ENCODE measurements at regions not wholly inside any gene's neighbourhood (a gene's known extent, or its start where the extent isn't known, plus 50 kb on each side); places are given as distances from the start of the nearest gene placed in this dataset.

DNA sequence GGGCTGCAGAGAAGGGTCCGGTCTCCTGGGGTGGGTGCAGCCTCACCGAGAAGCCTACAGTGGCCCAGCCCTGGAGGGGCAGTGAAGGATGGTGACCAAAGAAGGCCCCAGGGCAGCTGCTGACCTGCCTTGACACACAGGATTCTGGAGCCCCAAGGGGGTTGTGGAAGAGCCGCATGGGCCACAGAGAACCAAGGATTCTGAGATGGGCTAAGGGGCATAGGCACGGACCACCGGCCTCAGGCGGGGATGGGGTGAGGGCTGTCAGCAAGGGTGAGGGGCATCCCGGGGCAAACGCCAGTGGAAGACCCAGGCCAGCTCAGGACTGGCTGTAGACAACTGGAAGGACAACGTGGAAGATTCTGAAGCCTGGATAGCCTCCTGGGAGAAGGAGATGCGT lies 151.6 kb downstream of the TEX29 start:
- H3K9me3 ChIP-seq (ENCODE audit: low read depth, low read length), result no peaks in the 10 kb centered on the region
- H3K4me2 ChIP-seq (ENCODE audit: insufficient read depth, low read length), result no peak overlapping the region
- no peaks in the 10 kb centered on the region for H3K27me3 ChIP-seq (ENCODE audit: insufficient read depth, low read length)
- DNase-seq (ENCODE audit: insufficient read length, low spot score, missing footprints), result peak; percentile 17
- no peak for TF ChIP-seq CTCF (IDR thresholded peaks at IDR 0.05; ENCODE audit: extremely low read depth, low read depth, low read length)
- no peak overlapping the region for H2AFZ ChIP-seq (ENCODE audit: low read length)
- no peaks in the 10 kb centered on the region for H3K4me1 ChIP-seq (ENCODE audit: insufficient read depth, low read length)
- H3K79me2 ChIP-seq (ENCODE audit: insufficient read depth, low read length), result no peaks in the 10 kb centered on the region
- H4K20me1 ChIP-seq (ENCODE audit: insufficient read depth, low read length), result no peaks in the 10 kb centered on the region
- no peak overlapping the region for H3K27ac ChIP-seq (ENCODE audit: low read depth, low read length)
- H3K4me3 ChIP-seq (ENCODE audit: insufficient read depth, low read length), result no peak overlapping the region
- H3K36me3 ChIP-seq (ENCODE audit: insufficient read depth, low read length), result no peaks in the 10 kb centered on the region

DNA sequence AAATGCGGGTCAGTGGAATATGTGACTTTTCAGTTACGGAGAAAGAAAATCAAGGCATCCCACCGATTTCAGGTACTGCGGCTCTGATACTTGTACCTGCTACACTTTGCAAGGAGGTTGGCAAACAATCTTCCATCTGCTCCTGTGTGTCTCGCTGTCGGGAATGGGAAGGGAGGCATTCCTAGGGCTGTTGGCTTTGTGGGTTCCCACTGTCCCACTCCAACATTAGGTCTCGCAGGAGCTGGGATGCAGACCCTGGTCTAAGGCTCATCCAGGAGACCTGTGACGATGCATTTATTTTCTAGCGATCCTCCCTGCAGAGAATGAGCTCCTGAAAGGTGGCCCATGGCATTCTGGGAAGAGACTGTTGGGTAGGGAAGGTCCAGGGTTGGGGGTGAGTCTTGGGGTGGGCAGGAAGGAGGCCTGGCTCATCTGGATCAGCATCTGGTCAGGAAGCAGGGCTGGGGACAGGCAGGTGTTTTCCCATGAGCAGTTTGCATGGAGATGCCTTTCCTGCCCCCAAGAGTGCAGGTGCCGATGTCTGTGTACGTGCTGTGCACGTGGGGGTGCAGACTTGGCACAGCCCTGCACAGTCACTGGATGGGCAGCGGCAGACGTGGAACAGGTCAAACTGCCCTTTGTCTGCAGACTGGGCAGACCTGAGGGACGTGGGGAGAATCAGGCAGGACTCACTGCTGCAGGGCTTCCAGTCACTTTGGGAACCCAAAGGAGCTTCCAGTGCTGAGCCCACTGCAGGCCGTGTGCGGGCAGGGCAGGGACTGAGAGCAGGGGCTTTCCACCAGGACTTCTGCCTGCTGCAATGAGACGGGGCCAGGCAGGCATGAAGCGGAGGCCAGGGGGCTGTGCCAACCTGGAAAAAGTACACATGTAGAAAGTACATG lies 152.4 kb downstream of the TEX29 start:
- H3K36me3 ChIP-seq (ENCODE audit: insufficient read depth, low read length), result no peaks in the 10 kb centered on the region
- no peak overlapping the region for H2AFZ ChIP-seq (ENCODE audit: low read length)
- no peak overlapping the region for H3K4me2 ChIP-seq (ENCODE audit: insufficient read depth, low read length)
- DNase-seq (ENCODE audit: insufficient read length, low spot score, missing footprints), result peak; percentile 80
- H3K27me3 ChIP-seq (ENCODE audit: insufficient read depth, low read length), result no peaks in the 10 kb centered on the region
- H3K9me3 ChIP-seq (ENCODE audit: low read depth, low read length), result no peaks in the 10 kb centered on the region
- H3K79me2 ChIP-seq (ENCODE audit: insufficient read depth, low read length), result no peaks in the 10 kb centered on the region
- H3K4me3 ChIP-seq (ENCODE audit: insufficient read depth, low read length), result no peak overlapping the region
- H4K20me1 ChIP-seq (ENCODE audit: insufficient read depth, low read length), result no peaks in the 10 kb centered on the region
- no peaks in the 10 kb centered on the region for H3K4me1 ChIP-seq (ENCODE audit: insufficient read depth, low read length)
- no peak for TF ChIP-seq CTCF (IDR thresholded peaks at IDR 0.05; ENCODE audit: extremely low read depth, low read depth, low read length)
- no peak overlapping the region for H3K27ac ChIP-seq (ENCODE audit: low read depth, low read length)

DNA sequence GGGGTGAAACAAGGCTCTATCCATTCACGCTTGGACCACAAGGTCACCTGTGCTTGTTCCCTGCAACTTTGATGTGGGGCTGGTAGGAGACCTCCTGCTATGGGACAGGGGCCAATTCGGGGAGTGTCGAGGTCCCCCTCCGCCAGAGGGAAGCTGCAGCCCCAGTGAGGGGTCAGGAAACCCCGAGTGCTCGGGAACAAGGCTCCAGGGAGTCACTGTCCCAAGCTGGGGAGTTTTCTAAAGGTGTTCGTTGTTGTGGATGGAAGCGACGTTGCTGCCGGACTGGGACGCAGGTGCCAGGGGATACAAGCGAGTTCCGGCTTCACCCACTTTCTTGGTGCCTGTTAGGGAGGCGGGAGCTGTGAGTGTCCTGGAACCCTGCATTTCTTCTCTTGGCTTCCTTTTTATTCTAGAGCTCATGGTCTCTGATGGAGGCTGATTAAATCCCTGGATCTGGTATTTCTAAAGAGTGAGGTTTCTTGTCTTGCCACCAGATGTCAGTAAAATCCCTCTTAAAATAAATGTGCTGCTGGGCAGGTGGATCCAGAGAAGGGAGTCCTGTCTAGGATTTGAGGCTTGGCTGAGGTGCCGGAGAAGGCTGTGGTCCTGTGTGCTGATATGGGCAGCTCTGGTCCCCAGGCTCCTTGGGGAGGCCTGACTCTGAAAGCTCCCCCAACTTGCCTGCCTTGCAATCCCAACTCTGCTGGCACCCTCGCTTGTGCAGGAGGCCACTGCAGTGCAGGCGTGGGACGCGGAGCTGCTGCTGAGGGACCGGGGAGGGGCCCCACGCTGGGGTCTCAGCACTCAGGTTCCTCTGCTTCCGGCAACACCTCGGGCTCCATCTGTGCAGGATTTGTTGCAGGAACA lies 153.9 kb downstream of the TEX29 start:
- no peaks in the 10 kb centered on the region for H3K4me1 ChIP-seq (ENCODE audit: insufficient read depth, low read length)
- H3K36me3 ChIP-seq (ENCODE audit: insufficient read depth, low read length), result no peaks in the 10 kb centered on the region
- H4K20me1 ChIP-seq (ENCODE audit: insufficient read depth, low read length), result no peaks in the 10 kb centered on the region
- H2AFZ ChIP-seq (ENCODE audit: low read length), result no peak overlapping the region
- peak; percentile 60 for TF ChIP-seq CTCF (IDR thresholded peaks at IDR 0.05; ENCODE audit: extremely low read depth, low read depth, low read length)
- no peak overlapping the region for H3K27ac ChIP-seq (ENCODE audit: low read depth, low read length)
- H3K4me2 ChIP-seq (ENCODE audit: insufficient read depth, low read length), result no peak overlapping the region
- no peak overlapping the region for H3K4me3 ChIP-seq (ENCODE audit: insufficient read depth, low read length)
- no peaks in the 10 kb centered on the region for H3K27me3 ChIP-seq (ENCODE audit: insufficient read depth, low read length)
- H3K79me2 ChIP-seq (ENCODE audit: insufficient read depth, low read length), result no peaks in the 10 kb centered on the region
- DNase-seq (ENCODE audit: insufficient read length, low spot score, missing footprints), result peak; percentile 99
- no peaks in the 10 kb centered on the region for H3K9me3 ChIP-seq (ENCODE audit: low read depth, low read length)

GRCh38 chr13:111475488-111475887 lies 155.0 kb downstream of the TEX29 start:
- DNase-seq (ENCODE audit: insufficient read length, low spot score, missing footprints), result peak; percentile 62
- Histone ChIP-seq H2AFZ (ENCODE audit: low read length) (no peak overlapping the region), H3K79me2 (ENCODE audit: insufficient read depth, low read length) (no peaks in the 10 kb centered on the region), H3K27me3 (ENCODE audit: insufficient read depth, low read length) (no peaks in the 10 kb centered on the region), H3K27ac (ENCODE audit: low read depth, low read length) (no peak overlapping the region), H3K9me3 (ENCODE audit: low read depth, low read length) (no peaks in the 10 kb centered on the region), H4K20me1 (ENCODE audit: insufficient read depth, low read length) (no peaks in the 10 kb centered on the region), H3K4me3 (ENCODE audit: insufficient read depth, low read length) (no peak overlapping the region), H3K4me1 (ENCODE audit: insufficient read depth, low read length) (no peaks in the 10 kb centered on the region), H3K4me2 (ENCODE audit: insufficient read depth, low read length) (no peak overlapping the region), H3K36me3 (ENCODE audit: insufficient read depth, low read length) (no peaks in the 10 kb centered on the region)
- no peak for TF ChIP-seq CTCF (IDR thresholded peaks at IDR 0.05; ENCODE audit: extremely low read depth, low read depth, low read length)
